ENCODE measurements at regions not wholly inside any gene's neighbourhood (a gene's known extent, or its start where the extent isn't known, plus 50 kb on each side); places are given as distances from the start of the nearest gene placed in this dataset.

GRCh38 chr11:104668797-104669463 is 229.3 kb downstream of the CASP12 start:
- Mint-ChIP-seq H3K4me1 (ENCODE audit: low read depth) (peaks cover 11% of the 10 kb centered on the region; the same call in 1 of the 2 replicates), H3K36me3 (ENCODE audit: low read depth) (no peaks in the 10 kb centered on the region), H3K4me3 (no peak overlapping the region), H3K27ac (no peak overlapping the region), H3K9me3 (peaks cover 15% of the 10 kb centered on the region; the same call in 1 of the 2 replicates), H3K27me3 (ENCODE audit: insufficient read depth) (no peaks in the 10 kb centered on the region; the same call in 1 of the 2 replicates)
- no peak for TF ChIP-seq CTCF (IDR thresholded peaks at IDR 0.05)
- peak; percentile 12 for DNase-seq

- no peak for TF ChIP-seq CTCF (IDR thresholded peaks at IDR 0.05)
- no peak for DNase-seq
- H3K4me3 Mint-ChIP-seq = no peak overlapping the region
- H3K4me1 Mint-ChIP-seq (ENCODE audit: low read depth) = peaks cover 11% of the 10 kb centered on the region; the same call in 1 of the 2 replicates
- H3K27ac Mint-ChIP-seq = no peak overlapping the region
- H3K9me3 Mint-ChIP-seq = peaks cover 13% of the 10 kb centered on the region; the same call in 1 of the 2 replicates
- no peaks in the 10 kb centered on the region for H3K36me3 Mint-ChIP-seq (ENCODE audit: low read depth)
- H3K27me3 Mint-ChIP-seq (ENCODE audit: insufficient read depth) = no peaks in the 10 kb centered on the region; the same call in 1 of the 2 replicates
Measured at GRCh38 chr11:104666624-104667023, 231.6 kb downstream of the CASP12 start.

- H3K4me1 Mint-ChIP-seq (ENCODE audit: low read depth) = peaks cover 11% of the 10 kb centered on the region; the same call in 1 of the 2 replicates
- no peak for TF ChIP-seq CTCF (IDR thresholded peaks at IDR 0.05)
- H3K4me3 Mint-ChIP-seq = no peak overlapping the region
- H3K9me3 Mint-ChIP-seq = peaks cover 13% of the 10 kb centered on the region; the same call in 1 of the 2 replicates
- H3K36me3 Mint-ChIP-seq (ENCODE audit: low read depth) = no peaks in the 10 kb centered on the region
- no peak overlapping the region for H3K27ac Mint-ChIP-seq
- no peak for DNase-seq
- no peaks in the 10 kb centered on the region; the same call in 1 of the 2 replicates for H3K27me3 Mint-ChIP-seq (ENCODE audit: insufficient read depth)
Measured at GRCh38 chr11:104665641-104666040, 232.6 kb downstream of the CASP12 start.

GRCh38 chr11:104663190-104664140 is 234.8 kb downstream of the CASP12 start:
- H3K4me1 Mint-ChIP-seq (ENCODE audit: low read depth) = no peaks in the 10 kb centered on the region; the same call in 1 of the 2 replicates
- peaks cover 8% of the 10 kb centered on the region; the same call in 1 of the 2 replicates for H3K9me3 Mint-ChIP-seq
- H3K4me3 Mint-ChIP-seq = no peak overlapping the region
- TF ChIP-seq CTCF (IDR thresholded peaks at IDR 0.05) = no peak
- no peaks in the 10 kb centered on the region for H3K36me3 Mint-ChIP-seq (ENCODE audit: low read depth)
- no peaks in the 10 kb centered on the region; the same call in 1 of the 2 replicates for H3K27me3 Mint-ChIP-seq (ENCODE audit: insufficient read depth)
- no peak for DNase-seq
- H3K27ac Mint-ChIP-seq = no peak overlapping the region

GRCh38 chr11:104661901-104662300 is 236.4 kb downstream of the CASP12 start:
- DNase-seq = no peak
- Mint-ChIP-seq H3K9me3 (peaks cover 8% of the 10 kb centered on the region; the same call in 1 of the 2 replicates), H3K36me3 (ENCODE audit: low read depth) (no peaks in the 10 kb centered on the region), H3K27me3 (ENCODE audit: insufficient read depth) (no peaks in the 10 kb centered on the region; the same call in 1 of the 2 replicates), H3K4me1 (ENCODE audit: low read depth) (no peaks in the 10 kb centered on the region), H3K4me3 (no peak overlapping the region), H3K27ac (no peak overlapping the region)
- no peak for TF ChIP-seq CTCF (IDR thresholded peaks at IDR 0.05)
